IPS DF 4.7 (cell line): ENCODE measurements at regions not wholly inside any gene's neighbourhood (a gene's known extent, or its start where the extent isn't known, plus 50 kb on each side); places are given as distances from the start of the nearest gene placed in this dataset.

Experiments used
- DNase-seq: peaks from one replicate; pipeline ENCODE4 v3.0.0-alpha.2; 2013; ENCODE audit warnings: low spot score; ENCODE audit errors: extremely low read depth

- DNase-seq = no peak
Measured at GRCh38 chr2:88283886-88284592, 113.9 kb downstream of the THNSL2 start.

GRCh38 chr2:88281302-88282217 is 111.4 kb downstream of the THNSL2 start:
- DNase-seq = no peak

- no peak for DNase-seq
Measured at GRCh38 chr2:88269836-88270235, 99.7 kb downstream of the THNSL2 start.

GRCh38 chr2:88265352-88266303 is 95.5 kb downstream of the THNSL2 start:
- DNase-seq = no peak

- no peak for DNase-seq
Measured at GRCh38 chr2:88263861-88264260, 93.7 kb downstream of the THNSL2 start.

- DNase-seq = no peak
Measured at GRCh38 chr2:88261725-88262124, 91.6 kb downstream of the THNSL2 start.

GRCh38 chr2:88258208-88258607 is 88.1 kb downstream of the THNSL2 start:
- no peak for DNase-seq

GRCh38 chr2:88254437-88255091 is 84.4 kb downstream of the THNSL2 start:
- DNase-seq = no peak

- DNase-seq = no peak
Measured at GRCh38 chr2:88253997-88254396, 83.9 kb downstream of the THNSL2 start.

GRCh38 chr2:88253375-88253774 is 83.2 kb downstream of the THNSL2 start:
- no peak for DNase-seq

- no peak for DNase-seq
Measured at GRCh38 chr2:88252646-88253045, 82.5 kb downstream of the THNSL2 start.

- DNase-seq = no peak
Measured at GRCh38 chr2:88252111-88252510, 82.0 kb downstream of the THNSL2 start.

GRCh38 chr2:88250404-88250803 is 80.3 kb downstream of the THNSL2 start:
- no peak for DNase-seq

- no peak for DNase-seq
Measured at GRCh38 chr2:88248280-88248828, 78.2 kb downstream of the THNSL2 start.

GRCh38 chr2:88247531-88247930 is 77.4 kb downstream of the THNSL2 start:
- DNase-seq = no peak

- no peak for DNase-seq
Measured at GRCh38 chr2:88245109-88245508, 75.0 kb downstream of the THNSL2 start.

- DNase-seq = no peak
Measured at GRCh38 chr2:88239781-88240180, 69.6 kb downstream of the THNSL2 start.

GRCh38 chr2:88236666-88237065 is 66.5 kb downstream of the THNSL2 start:
- no peak for DNase-seq
